ENCODE measurements at regions not wholly inside any gene's neighbourhood (a gene's known extent, or its start where the extent isn't known, plus 50 kb on each side); places are given as distances from the start of the nearest gene placed in this dataset.

DNA sequence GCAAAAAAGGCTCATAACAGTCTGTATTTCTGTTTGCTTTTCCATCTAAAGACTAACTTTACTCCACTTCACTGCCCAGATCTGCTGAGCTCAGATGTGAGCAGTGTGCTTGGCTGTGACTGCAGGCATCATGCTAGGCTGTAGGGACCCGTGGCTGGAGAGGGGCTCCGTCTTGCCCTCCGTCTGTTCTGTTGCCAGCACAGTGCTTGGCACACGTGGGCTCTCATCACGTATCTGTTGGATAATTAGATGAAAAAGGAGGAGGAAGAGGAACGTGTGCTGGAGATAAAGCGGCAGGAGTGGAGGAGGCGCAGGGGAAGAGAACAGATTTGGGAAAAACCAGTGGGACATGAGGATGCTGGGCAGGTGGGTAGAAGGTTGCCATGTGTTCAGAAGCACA, 57.6 kb upstream of the IER3 start:
- TF ChIP-seq, protein P1, sequence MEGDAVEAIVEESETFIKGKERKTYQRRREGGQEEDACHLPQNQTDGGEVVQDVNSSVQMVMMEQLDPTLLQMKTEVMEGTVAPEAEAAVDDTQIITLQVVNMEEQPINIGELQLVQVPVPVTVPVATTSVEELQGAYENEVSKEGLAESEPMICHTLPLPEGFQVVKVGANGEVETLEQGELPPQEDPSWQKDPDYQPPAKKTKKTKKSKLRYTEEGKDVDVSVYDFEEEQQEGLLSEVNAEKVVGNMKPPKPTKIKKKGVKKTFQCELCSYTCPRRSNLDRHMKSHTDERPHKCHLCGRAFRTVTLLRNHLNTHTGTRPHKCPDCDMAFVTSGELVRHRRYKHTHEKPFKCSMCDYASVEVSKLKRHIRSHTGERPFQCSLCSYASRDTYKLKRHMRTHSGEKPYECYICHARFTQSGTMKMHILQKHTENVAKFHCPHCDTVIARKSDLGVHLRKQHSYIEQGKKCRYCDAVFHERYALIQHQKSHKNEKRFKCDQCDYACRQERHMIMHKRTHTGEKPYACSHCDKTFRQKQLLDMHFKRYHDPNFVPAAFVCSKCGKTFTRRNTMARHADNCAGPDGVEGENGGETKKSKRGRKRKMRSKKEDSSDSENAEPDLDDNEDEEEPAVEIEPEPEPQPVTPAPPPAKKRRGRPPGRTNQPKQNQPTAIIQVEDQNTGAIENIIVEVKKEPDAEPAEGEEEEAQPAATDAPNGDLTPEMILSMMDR (IDR thresholded peaks at IDR 0.05) = no peak
- TF ChIP-seq POLR2A (IDR thresholded peaks at IDR 0.05) (no peak), POLR2AphosphoS5 (IDR thresholded peaks at IDR 0.05) (no peak), EP300 (IDR thresholded peaks at IDR 0.05) (no peak)

Data from upper lobe of left lung (tissue), 4 donors.